22Rv1 (cell line): ENCODE measurements at regions not wholly inside any gene's neighbourhood (a gene's known extent, or its start where the extent isn't known, plus 50 kb on each side); places are given as distances from the start of the nearest gene placed in this dataset.

Experiments used
- H3K27ac ChIP-seq: fragments of 450-650 bp; 2 replicates; pipeline ENCODE4 v1.5.1; 2017
- ZFX ChIP-seq: fragments of 450-650 bp; IDR thresholded peaks from 2 replicates; pipeline ENCODE4 v1.6.1; 2017; ENCODE audit warnings: antibody characterized with exemption, borderline replicate concordance
- TF ChIP-seq, protein P1 (sequence below): fragments of 450-650 bp; IDR thresholded peaks from 2 replicates; pipeline ENCODE4 v1.5.1; 2017; ENCODE audit warnings: mild to moderate bottlenecking

DNA sequence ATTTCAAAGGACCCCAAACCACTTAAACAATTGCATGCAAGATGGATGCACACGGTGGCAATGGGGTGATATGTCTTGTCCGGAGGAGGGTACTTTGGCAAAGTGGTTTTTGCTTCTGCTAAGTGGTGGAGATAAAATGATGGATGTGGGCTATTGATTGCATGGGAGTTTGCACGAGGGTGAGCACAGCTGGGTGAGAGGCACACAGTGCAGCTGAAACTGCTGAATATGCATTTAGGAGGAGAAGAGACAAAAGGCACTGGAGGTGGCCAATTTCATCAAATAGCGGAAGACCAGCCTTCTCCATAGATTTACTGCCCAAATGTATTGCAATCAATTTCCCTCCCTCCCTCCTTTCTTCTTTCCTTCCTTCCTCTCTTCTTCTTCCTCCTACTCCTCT is 414.4 kb upstream of the EEF2KMT start:
- H3K27ac ChIP-seq: no peak overlapping the region
- TF ChIP-seq, protein P1, sequence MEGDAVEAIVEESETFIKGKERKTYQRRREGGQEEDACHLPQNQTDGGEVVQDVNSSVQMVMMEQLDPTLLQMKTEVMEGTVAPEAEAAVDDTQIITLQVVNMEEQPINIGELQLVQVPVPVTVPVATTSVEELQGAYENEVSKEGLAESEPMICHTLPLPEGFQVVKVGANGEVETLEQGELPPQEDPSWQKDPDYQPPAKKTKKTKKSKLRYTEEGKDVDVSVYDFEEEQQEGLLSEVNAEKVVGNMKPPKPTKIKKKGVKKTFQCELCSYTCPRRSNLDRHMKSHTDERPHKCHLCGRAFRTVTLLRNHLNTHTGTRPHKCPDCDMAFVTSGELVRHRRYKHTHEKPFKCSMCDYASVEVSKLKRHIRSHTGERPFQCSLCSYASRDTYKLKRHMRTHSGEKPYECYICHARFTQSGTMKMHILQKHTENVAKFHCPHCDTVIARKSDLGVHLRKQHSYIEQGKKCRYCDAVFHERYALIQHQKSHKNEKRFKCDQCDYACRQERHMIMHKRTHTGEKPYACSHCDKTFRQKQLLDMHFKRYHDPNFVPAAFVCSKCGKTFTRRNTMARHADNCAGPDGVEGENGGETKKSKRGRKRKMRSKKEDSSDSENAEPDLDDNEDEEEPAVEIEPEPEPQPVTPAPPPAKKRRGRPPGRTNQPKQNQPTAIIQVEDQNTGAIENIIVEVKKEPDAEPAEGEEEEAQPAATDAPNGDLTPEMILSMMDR: no peak
- no peak for TF ChIP-seq ZFX

DNA sequence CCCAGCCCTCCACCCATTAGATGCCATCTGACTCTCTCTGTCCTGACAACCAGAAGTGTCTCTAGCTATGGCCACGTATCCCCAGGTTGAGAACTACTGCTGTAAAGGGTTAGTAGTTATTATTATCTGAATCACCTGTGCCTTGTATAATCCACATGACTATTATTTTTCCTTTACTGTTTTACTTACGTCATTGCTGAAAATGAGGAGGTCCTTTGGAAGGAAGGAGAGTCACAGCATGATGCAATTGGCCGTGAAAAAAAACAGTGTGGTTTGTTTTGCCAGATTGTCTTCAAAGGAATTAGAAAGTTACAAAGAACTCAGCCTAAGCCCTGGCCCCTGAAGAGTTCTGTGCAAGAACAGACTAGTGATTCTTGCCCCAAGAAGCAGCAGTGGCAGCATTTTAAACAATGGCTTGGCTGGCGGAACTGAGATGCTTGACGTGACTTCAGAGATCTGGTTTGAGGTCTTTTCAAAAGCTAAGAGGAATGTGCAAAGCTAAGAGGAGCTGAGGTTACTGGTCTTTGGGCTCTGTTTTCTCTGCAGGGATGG is 413.3 kb upstream of the EEF2KMT start:
- H3K27ac ChIP-seq: no peak overlapping the region
- TF ChIP-seq, protein P1: no peak
- TF ChIP-seq ZFX: no peak

DNA sequence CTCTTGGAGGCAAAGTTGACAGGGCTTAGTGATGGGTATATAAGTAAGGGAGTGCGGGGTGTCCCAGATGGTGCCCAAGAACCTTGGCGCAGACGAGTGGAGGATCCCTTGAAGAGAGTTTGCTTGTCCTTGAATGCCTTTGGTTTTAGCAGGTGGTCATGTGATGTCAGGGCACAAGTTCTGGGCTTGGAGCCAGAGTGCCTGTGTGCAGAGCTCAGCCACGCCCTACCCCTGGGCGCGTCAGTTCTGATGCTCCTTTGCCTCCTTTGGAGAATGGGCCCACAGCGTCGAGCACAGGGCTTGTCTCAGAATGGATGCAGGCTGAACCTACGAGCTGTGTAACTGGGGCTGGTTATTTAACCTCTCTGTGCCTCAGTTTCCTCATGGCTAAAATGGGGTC is 412.2 kb upstream of the EEF2KMT start:
- TF ChIP-seq, protein P1: no peak
- TF ChIP-seq ZFX: no peak

DNA sequence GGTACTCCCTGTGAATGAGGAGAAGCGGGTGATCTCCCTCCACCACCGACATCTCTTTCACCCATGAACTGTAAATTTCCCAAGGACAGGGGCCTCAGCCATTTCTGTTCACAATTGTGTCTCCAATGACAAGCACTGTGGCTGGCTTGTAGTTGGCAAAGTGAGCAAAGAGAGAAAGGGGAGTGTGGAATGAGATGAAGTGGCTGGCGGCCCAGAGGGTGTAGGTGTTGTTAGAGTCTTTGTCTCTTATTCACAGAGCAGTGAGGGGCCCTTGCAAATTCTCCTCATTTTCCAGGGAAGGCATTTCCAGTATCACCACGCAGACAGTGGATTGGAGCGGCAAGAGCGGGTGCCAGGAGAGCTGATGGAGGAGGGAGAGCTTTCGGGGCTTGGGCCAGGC is 411.7 kb upstream of the EEF2KMT start:
- no peak for TF ChIP-seq ZFX
- TF ChIP-seq, protein P1: no peak
- H3K27ac ChIP-seq: no peak overlapping the region

More for the DNA sequence above, 412.2 kb upstream of the EEF2KMT start:
- no peak overlapping the region for H3K27ac ChIP-seq

DNA sequence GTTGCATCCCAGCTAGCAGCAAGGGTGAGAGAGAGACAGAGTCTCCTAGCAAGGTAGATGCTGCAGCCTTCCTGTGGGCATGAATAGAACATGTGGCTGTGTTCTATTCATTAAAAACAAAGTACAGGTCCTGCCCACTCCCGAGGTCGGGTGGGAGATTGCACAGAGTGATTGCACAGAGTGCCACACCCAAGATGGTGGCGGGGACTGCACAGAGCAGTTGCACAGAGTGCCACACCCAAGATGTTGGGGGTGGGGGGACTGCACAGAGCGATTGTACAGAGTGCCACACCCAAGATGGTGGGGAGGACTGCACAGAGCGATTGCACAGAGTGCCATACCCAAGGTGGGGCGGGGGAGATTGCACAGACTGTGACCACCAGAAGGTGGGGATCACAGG is 410.8 kb upstream of the EEF2KMT start:
- H3K27ac ChIP-seq: no peak overlapping the region
- TF ChIP-seq, protein P1: no peak
- no peak for TF ChIP-seq ZFX

DNA sequence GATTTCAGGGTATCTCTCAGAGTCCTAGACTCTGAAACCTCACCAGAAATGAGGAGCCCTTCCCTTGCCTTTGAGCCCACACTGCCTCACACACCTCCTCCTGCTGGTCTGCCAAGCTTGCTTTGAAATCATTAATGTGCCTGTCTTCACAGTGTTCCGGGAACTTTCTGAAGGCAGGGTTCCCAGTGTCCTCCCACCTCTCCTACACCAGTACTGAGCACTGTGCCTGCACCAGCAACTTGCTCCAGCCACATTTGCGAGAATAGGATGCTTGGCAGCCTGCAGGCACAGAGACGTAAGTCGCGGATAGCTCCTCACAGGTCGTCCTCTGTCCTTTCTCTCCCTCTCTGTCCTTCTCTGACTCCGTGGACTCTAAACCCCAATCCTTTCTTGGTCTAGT is 408.4 kb upstream of the EEF2KMT start:
- TF ChIP-seq, protein P1: no peak
- TF ChIP-seq ZFX: no peak

DNA sequence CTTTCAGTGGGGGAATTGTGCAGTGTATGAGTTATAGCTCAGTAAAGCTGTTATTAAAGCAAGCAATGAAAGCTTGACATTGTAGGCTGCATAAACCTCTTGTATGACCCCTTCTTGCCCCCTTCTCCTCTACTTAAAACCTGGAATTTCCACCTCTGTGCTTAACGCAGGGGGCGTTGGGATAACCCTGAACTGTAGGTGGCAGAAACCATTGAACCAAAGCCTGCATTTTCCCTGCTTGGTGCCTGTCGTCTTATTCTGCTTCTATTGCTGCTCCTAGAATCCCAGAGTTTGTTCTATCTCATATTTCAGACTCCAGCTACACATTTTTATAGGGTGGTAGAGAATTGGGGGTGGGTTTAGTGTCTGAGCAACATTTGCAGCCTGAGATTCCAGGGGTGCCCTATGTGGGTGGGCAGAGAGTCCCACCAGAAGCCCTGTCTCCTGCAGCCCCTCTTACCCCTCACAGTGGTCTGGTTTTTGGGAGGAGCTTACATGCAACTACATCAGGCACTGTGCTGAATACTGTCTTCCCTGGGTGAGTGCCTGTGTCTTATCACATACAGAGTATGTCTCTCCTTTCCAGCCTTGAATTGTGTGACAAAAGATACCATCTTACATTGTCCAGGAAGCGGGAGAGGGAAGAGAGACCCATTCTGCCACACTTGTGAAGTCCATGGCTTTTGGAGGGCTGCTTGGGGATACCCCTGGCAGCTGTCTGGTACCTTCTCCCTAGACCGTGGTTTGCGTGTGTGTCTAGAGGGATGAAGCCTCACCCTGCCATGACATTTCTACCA is 407.7 kb upstream of the EEF2KMT start:
- H3K27ac ChIP-seq: no peak overlapping the region
- TF ChIP-seq, protein P1: no peak
- no peak for TF ChIP-seq ZFX

More for the DNA sequence above, 408.4 kb upstream of the EEF2KMT start:
- no peak overlapping the region for H3K27ac ChIP-seq
